IMR-90 (cell line): ENCODE measurements at regions not wholly inside any gene's neighbourhood (a gene's known extent, or its start where the extent isn't known, plus 50 kb on each side); places are given as distances from the start of the nearest gene placed in this dataset.

Source experiments
- ATAC-seq: fragments of 200-7000 bp; cut with Tn5 transposase; 2 replicates; pipeline ENCODE4 v1.9.1; 2020; ENCODE audit warnings: low read depth, mild to moderate bottlenecking, moderate library complexity
- BruUV-seq: library from RNA; stranded (reverse); fragments of 400-500 nt; replicated peaks from 2 replicates; lab custom pipeline; 2021; lab: Mats Ljungman, UMichigan
- CTCF ChIA-PET: fragments of 300-600 bp; formaldehyde crosslinking; extraction: SDS; loops from one replicate; lab custom pipeline; 2021; ENCODE audit warnings: antibody characterized with exemption; lab: Yijun Ruan, JAX
- POLR2A ChIA-PET: fragments of 300-600 bp; sonication (Branson Sonifier 250); formaldehyde crosslinking; loops from one replicate; lab custom pipeline; 2022; ENCODE audit warnings: antibody characterized with exemption; ENCODE audit not compliant: unreplicated experiment; lab: Charles Lee
- DNase-seq: peaks from one replicate; pipeline ENCODE4 v3.0.0; 2013
- H2AFZ ChIP-seq: replicated peaks from 2 replicates; pipeline ENCODE3; 2013; ENCODE audit warnings: low read length, mild to moderate bottlenecking; ENCODE audit not compliant: poor library complexity
- H2AK5ac ChIP-seq: 2 replicates; pipeline ENCODE4 v1.6.1; 2013; ENCODE audit warnings: low read depth, low read length, inconsistent platforms
- H2AK9ac ChIP-seq: replicated peaks from 2 replicates; pipeline ENCODE3; 2013; ENCODE audit warnings: mild to moderate bottlenecking, low read depth, low read length, moderate library complexity; ENCODE audit not compliant: poor library complexity
- H2BK120ac ChIP-seq: 2 replicates; pipeline ENCODE4 v1.6.1; 2013; ENCODE audit warnings: low read depth, low read length, inconsistent platforms
- H2BK15ac ChIP-seq: 3 replicates; pipeline ENCODE4 v1.6.1; 2013; ENCODE audit warnings: low read depth, low read length, inconsistent platforms
- H2BK20ac ChIP-seq: 2 replicates; pipeline ENCODE4 v1.6.1; 2013; ENCODE audit warnings: low read depth, mild to moderate bottlenecking, inconsistent platforms, low read length, moderate library complexity
- H2BK5ac ChIP-seq: 2 replicates; pipeline ENCODE4 v1.6.1; 2013; ENCODE audit warnings: mild to moderate bottlenecking, low read depth, low read length, inconsistent platforms; ENCODE audit not compliant: poor library complexity, severe bottlenecking
- H3K14ac ChIP-seq: replicated peaks from 2 replicates; pipeline ENCODE4 v1.6.1; 2013; ENCODE audit warnings: low read depth, low read length, inconsistent platforms
- H3K18ac ChIP-seq: 2 replicates; pipeline ENCODE4 v1.6.1; 2013; ENCODE audit warnings: low read depth, low read length, control low read depth
- H3K23ac ChIP-seq: 2 replicates; pipeline ENCODE4 v1.6.1; 2013; ENCODE audit warnings: low read depth, low read length, inconsistent platforms
- H3K27ac ChIP-seq: 2 replicates; pipeline ENCODE4 v1.5.1; 2013; ENCODE audit warnings: mild to moderate bottlenecking, control low read depth, low read length; ENCODE audit not compliant: insufficient read depth
- H3K27me3 ChIP-seq: 2 replicates; pipeline ENCODE4 v1.6.1; 2013; ENCODE audit warnings: low read length; ENCODE audit not compliant: control insufficient read depth, insufficient read depth
- H3K36me3 ChIP-seq: 2 replicates; pipeline ENCODE4 v1.6.1; 2013; ENCODE audit warnings: low read length, mixed read lengths; ENCODE audit not compliant: control insufficient read depth, insufficient read depth
- H3K4ac ChIP-seq: 2 replicates; pipeline ENCODE4 v1.6.1; 2013; ENCODE audit warnings: low read depth, low read length, inconsistent platforms
- H3K4me1 ChIP-seq: 2 replicates; pipeline ENCODE4 v1.6.1; 2013; ENCODE audit warnings: low read length, mixed read lengths; ENCODE audit not compliant: control insufficient read depth, insufficient read depth
- H3K4me2 ChIP-seq: 2 replicates; pipeline ENCODE4 v1.6.1; 2013; ENCODE audit warnings: low read depth, mild to moderate bottlenecking, control low read depth, low read length, moderate library complexity
- H3K4me3 ChIP-seq: 2 replicates; pipeline ENCODE4 v1.5.1; 2013; ENCODE audit warnings: low read depth, mild to moderate bottlenecking, control low read depth, low read length, moderate library complexity; ENCODE audit not compliant: insufficient read depth
- H3K56ac ChIP-seq: 2 replicates; pipeline ENCODE4 v1.6.1; 2013; ENCODE audit warnings: low read length, inconsistent platforms; ENCODE audit not compliant: insufficient read depth; ENCODE audit errors: extremely low read depth
- H3K79me1 ChIP-seq, 2 experiments: 2 replicates each; pipeline ENCODE4 v1.6.1; 2013; ENCODE audit warnings: low read length in 2 of 2, inconsistent platforms in 1 of 2, low read depth in 1 of 2
- H3K9ac ChIP-seq: 2 replicates; pipeline ENCODE4 v1.6.1; 2013; ENCODE audit warnings: low read depth, low read length, control low read depth
- H3K9me1 ChIP-seq: 2 replicates; pipeline ENCODE4 v1.6.1; 2013; ENCODE audit warnings: low read length, inconsistent platforms; ENCODE audit not compliant: insufficient read depth
- H3K9me3 ChIP-seq: 2 replicates; pipeline ENCODE4 v1.6.1; 2013; ENCODE audit warnings: low read length; ENCODE audit not compliant: control insufficient read depth, insufficient read depth
- H4K20me1 ChIP-seq: 2 replicates; pipeline ENCODE4 v1.6.1; 2013; ENCODE audit warnings: low read length, inconsistent platforms; ENCODE audit not compliant: insufficient read depth
- H4K5ac ChIP-seq: 2 replicates; pipeline ENCODE4 v1.6.1; 2013; ENCODE audit warnings: mild to moderate bottlenecking, low read depth, low read length, control low read depth
- H4K8ac ChIP-seq, 2 experiments: 2 replicates each; pipeline ENCODE4 v1.6.1; 2013; ENCODE audit warnings: low read depth in 2 of 2, low read length in 2 of 2, control low read depth in 1 of 2, inconsistent platforms in 1 of 2
- H4K91ac ChIP-seq: 2 replicates; pipeline ENCODE4 v1.6.1; 2013; ENCODE audit warnings: low read depth, low read length, inconsistent platforms; ENCODE audit not compliant: insufficient read depth
- CEBPB ChIP-seq: IDR thresholded peaks from 2 replicates; pipeline ENCODE4 v1.6.1; 2012; ENCODE audit warnings: low read depth, low read length, improper control_type of control experiment
- RAD21 ChIP-seq: IDR thresholded peaks from 2 replicates; pipeline ENCODE4 v1.6.1; 2012; ENCODE audit warnings: low read length, improper control_type of control experiment
- WGBS, 2 experiments: methylation state at CpG; one replicate each; pipeline versions ENCODE4 v1.1.5 to v1.1.7; 2013; ENCODE audit warnings: missing lambda C conversion rate in 2 of 2; ENCODE audit not compliant: insufficient read length in 1 of 2; ENCODE audit errors: extremely low coverage in 2 of 2; 5-methylcytosine and 5-hydroxymethylcytosine counted together
- dilution Hi-C: fragments of 300-500 bp; cut with HindIII; formaldehyde crosslinking; loops from one replicate; pipeline ENCODE4 v1.14.3; 2018; ENCODE audit warnings: low sequenced_read_pairs; ENCODE audit not compliant: unreplicated experiment
- in situ Hi-C: fragments of 300-500 bp; cut with MboI; formaldehyde crosslinking; loops from 3 replicates; pipeline ENCODE4 v1.14.3; 2019; ENCODE audit warnings: low sequenced_read_pairs, inconsistent platforms, mixed read lengths
- intact Hi-C: fragments of 100-400 bp; cut with micrococcal nuclease; formaldehyde crosslinking; loops from 2 replicates; pipeline ENCODE4 v1.10.0; 2022

- DNase-seq (no peak), ATAC-seq (no peak)
- Histone ChIP-seq H4K20me1 (no peaks in the 10 kb centered on the region), H3K14ac (no peak overlapping the region), H3K4ac (no peak overlapping the region), H2BK15ac (no peak overlapping the region), H2AK5ac (no peak overlapping the region; the same call in 1 of the 2 replicates), H4K5ac (no peak overlapping the region), H2BK120ac (no peak overlapping the region), H2AK9ac (no peak overlapping the region), H3K4me2 (no peak overlapping the region), H3K23ac (no peak overlapping the region), H2BK20ac (no peak overlapping the region), H3K27ac (no peak overlapping the region), H2BK5ac (no peak overlapping the region), H3K4me3 (no peak overlapping the region), H3K27me3 (peaks cover 17% of the 10 kb centered on the region), H3K18ac (no peak overlapping the region), H4K91ac (no peak overlapping the region), H3K4me1 (peaks cover 4% of the 10 kb centered on the region; the same call in 1 of the 2 replicates), H3K9me1 (0 out of 2 replicates have a peak, but pooled peaks cover 8% of the 10 kb centered on the region), H3K9me3 (no peaks in the 10 kb centered on the region), H3K9ac (no peak overlapping the region), H3K56ac (no peak overlapping the region), H2AFZ (no peak overlapping the region), H3K79me1 (no peaks in the 10 kb centered on the region), H3K36me3 (no peaks in the 10 kb centered on the region), H4K8ac (no peak overlapping the region)
- dilution Hi-C loops: no loop called here
- WGBS, 2 experiments: no CpG with 5 or more reads among the region's 2 CpGs
- BruUV-seq: no TSS peak
- CTCF ChIA-PET: no interaction called here
- intact Hi-C loops: no loop called here
- TF ChIP-seq RAD21: no peak
- TF ChIP-seq CEBPB: peak; percentile 50
- POLR2A ChIA-PET: no interaction called here
- in situ Hi-C loops: no loop called here
Measured at GRCh38 chr5:74325866-74326265, 314.7 kb downstream of the ENC1 start.
